ENCODE measurements at regions not wholly inside any gene's neighbourhood (a gene's known extent, or its start where the extent isn't known, plus 50 kb on each side); places are given as distances from the start of the nearest gene placed in this dataset.
"Not testable (repeated sequence)": the region's sequence is repeated elsewhere in the genome, so short reads cannot be mapped to it uniquely, and the experiment has no call there.

DNA sequence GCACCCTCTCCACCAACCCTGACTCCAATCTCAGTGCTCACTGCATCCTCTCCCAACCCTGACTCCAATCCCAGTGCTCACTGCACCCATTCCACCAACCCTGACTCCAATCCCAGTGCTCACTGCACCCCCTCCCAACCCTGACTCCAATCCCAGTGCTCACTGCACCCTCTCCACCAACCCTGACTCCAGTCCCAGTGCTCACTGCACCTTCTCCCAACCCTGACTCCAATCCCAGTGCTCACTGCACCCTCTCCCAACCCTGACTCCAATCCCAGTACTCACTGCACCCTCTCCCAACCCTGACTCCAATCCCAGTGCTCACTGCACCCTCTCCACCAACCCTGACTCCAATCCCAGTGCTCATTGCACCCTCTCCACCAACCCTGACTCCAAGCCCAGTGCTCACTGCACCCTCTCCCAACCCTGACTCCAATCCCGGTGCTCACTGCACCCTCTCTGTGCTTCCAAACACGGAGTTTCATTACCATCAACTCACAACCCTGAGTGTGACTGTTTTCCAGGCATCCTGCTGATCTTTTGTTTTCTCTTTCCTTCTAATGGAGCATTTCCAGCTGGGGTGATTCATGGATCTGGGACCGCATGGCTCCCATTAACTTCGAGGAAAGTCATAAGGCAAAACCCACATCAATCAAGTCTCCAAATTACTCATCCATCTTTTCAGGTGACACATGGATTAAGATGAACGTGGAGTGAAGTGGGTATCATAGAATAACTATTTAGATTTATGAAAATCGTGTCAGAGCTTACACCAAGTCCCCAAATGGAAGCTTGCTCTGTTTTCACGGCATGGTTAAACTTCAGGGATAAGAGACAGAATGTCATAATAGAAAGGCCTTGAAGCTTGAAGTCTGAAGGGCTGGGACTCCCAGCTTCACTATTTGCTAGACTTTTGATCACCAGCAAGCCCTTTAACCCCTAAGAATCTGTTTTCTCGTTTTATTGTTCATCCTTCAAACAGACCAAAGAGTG is 135.3 kb upstream of the ZNF618 start:
- TF ChIP-seq, protein P1, sequence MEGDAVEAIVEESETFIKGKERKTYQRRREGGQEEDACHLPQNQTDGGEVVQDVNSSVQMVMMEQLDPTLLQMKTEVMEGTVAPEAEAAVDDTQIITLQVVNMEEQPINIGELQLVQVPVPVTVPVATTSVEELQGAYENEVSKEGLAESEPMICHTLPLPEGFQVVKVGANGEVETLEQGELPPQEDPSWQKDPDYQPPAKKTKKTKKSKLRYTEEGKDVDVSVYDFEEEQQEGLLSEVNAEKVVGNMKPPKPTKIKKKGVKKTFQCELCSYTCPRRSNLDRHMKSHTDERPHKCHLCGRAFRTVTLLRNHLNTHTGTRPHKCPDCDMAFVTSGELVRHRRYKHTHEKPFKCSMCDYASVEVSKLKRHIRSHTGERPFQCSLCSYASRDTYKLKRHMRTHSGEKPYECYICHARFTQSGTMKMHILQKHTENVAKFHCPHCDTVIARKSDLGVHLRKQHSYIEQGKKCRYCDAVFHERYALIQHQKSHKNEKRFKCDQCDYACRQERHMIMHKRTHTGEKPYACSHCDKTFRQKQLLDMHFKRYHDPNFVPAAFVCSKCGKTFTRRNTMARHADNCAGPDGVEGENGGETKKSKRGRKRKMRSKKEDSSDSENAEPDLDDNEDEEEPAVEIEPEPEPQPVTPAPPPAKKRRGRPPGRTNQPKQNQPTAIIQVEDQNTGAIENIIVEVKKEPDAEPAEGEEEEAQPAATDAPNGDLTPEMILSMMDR (IDR thresholded peaks at IDR 0.05) = not testable (repeated sequence)
- TF ChIP-seq POLR2A (IDR thresholded peaks at IDR 0.05) = not testable (repeated sequence)
